RWPE1 (cell line): ENCODE measurements at regions not wholly inside any gene's neighbourhood (a gene's known extent, or its start where the extent isn't known, plus 50 kb on each side); places are given as distances from the start of the nearest gene placed in this dataset.

Experiments used
- CTCF ChIA-PET: fragments of 350-600 bp; sonication (Branson Sonifier 250); formaldehyde crosslinking; extraction: SDS; loops from one replicate; lab custom pipeline; 2021; lab: Yijun Ruan, JAX
- POLR2A ChIA-PET: fragments of 400-600 bp; formaldehyde crosslinking; extraction: SDS; loops from one replicate; lab custom pipeline; 2020; ENCODE audit warnings: antibody characterized with exemption; ENCODE audit not compliant: low non-redundant PET; lab: Yijun Ruan, JAX
- DNase-seq: peaks from one replicate; pipeline ENCODE4 v3.0.0; 2012; ENCODE audit warnings: low spot score
- H3K27ac ChIP-seq: fragments of 450-650 bp; 2 replicates; pipeline ENCODE4 v1.5.1; 2017
- CTCF ChIP-seq: fragments of 450-650 bp; conservative IDR thresholded peaks from 2 replicates; pipeline ENCODE4 v1.5.1; 2017; ENCODE audit warnings: low read depth, mild to moderate bottlenecking

DNA sequence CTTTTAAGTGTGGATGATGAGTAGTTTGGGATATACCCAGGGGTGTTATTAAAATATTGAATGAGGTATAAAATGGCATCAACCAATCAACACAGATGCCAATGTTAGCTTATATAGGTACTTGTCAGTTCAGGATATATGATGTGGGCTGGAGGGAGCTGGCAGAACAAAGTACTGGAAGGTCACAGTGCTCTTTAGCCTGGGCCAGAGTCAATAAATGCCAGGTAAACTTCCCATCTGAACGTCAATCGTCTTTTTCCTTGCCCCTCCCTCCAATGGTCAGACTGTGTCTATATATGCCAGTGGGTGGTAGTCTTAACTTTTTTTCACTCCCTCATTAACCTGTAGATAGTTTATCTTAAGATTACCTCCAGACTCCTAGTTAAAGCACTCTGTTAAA is 140.8 kb upstream of the RBMS1 start:
- no peak for TF ChIP-seq CTCF
- DNase-seq = no peak
- ChIA-PET CTCF (interaction anchor here (0.7 kb wide), 1 partner anchor 300 kb away, joined by 3 read pairs; no protein-coding TSS in a partner anchor), POLR2A (no interaction called here)
- no peak overlapping the region for H3K27ac ChIP-seq

GRCh38 chr2:160635488-160635887 is 141.9 kb upstream of the RBMS1 start:
- POLR2A ChIA-PET = no interaction called here
- CTCF ChIA-PET = no interaction called here
- no peak for DNase-seq
- H3K27ac ChIP-seq = no peak overlapping the region
- TF ChIP-seq CTCF = no peak

DNA sequence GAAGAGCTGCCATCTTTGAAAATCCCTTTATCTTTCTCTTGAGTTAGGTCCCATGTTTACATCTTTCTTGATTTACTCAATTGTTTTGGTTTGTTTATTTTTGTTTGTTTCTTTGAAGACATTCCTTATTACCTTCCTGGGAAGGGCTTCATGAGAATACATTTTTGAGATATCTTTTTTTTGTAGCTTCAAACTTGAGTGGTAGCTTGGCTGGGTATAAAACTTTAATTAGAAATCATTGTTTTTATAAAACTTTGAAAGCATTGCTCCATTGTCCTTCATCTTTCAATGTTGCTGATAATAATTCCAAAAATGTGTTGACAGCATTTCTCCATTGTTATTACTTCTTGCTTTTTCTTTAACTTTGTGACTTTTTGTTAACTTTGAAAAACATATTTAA is 145.9 kb upstream of the RBMS1 start:
- CTCF ChIA-PET = interaction anchor here (1.1 kb wide), 1 partner anchor 10 kb away, joined by 4 read pairs; no protein-coding TSS in a partner anchor
- no peak overlapping the region for H3K27ac ChIP-seq
- DNase-seq = no peak
- TF ChIP-seq CTCF = no peak
- POLR2A ChIA-PET = no interaction called here

GRCh38 chr2:160646684-160647444 is 153.3 kb upstream of the RBMS1 start:
- ChIA-PET CTCF (interaction anchor here (0.7 to 0.9 kb wide), 2 partner anchors 35 to 39 kb away, joined by 3 read pairs; no protein-coding TSS in a partner anchor), POLR2A (no interaction called here)
- DNase-seq = peak; percentile 77

GRCh38 chr2:160647967-160648685 is 154.5 kb upstream of the RBMS1 start:
- peak; percentile 49 for DNase-seq
- TF ChIP-seq CTCF = no peak
- peak overlapping the region; percentile 80 for H3K27ac ChIP-seq
- ChIA-PET POLR2A (no interaction called here), CTCF (interaction anchor here (0.6 to 0.7 kb wide), 2 partner anchors 41 to 226 kb away, joined by 3 to 6 read pairs; no protein-coding TSS in a partner anchor)

More at GRCh38 chr2:160646684-160647444, 153.3 kb upstream of the RBMS1 start:
- TF ChIP-seq CTCF = no peak
- H3K27ac ChIP-seq = peak overlapping the region; percentile 80

DNA sequence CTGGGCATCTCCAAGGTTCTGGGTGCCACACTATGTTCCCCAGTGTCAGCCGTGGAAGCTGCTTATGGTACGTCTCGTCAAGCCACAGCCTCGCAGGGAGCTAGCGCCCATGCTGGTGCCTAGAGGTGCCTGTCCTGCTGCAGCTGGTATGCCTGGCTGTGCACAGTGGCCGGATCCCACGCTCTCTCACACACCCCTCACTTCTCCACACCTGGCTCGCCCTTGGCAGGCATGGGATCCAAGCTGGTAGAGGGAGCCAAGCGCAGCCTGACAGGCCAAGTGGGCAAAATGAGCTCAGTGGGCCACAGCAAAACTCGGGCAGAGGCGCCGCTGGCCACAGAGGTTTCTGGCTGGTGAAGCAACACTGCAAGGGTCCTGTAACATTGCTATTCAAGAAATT is 156.1 kb upstream of the RBMS1 start:
- no peak for DNase-seq
- CTCF ChIA-PET = interaction anchor here (0.6 to 0.8 kb wide), 3 partner anchors 45 to 320 kb away, joined by 3 read pairs; no protein-coding TSS in a partner anchor
- POLR2A ChIA-PET = no interaction called here
- H3K27ac ChIP-seq = peak overlapping the region; percentile 35
- no peak for TF ChIP-seq CTCF
